ENCODE measurements at regions not wholly inside any gene's neighbourhood (a gene's known extent, or its start where the extent isn't known, plus 50 kb on each side); places are given as distances from the start of the nearest gene placed in this dataset.

DNA sequence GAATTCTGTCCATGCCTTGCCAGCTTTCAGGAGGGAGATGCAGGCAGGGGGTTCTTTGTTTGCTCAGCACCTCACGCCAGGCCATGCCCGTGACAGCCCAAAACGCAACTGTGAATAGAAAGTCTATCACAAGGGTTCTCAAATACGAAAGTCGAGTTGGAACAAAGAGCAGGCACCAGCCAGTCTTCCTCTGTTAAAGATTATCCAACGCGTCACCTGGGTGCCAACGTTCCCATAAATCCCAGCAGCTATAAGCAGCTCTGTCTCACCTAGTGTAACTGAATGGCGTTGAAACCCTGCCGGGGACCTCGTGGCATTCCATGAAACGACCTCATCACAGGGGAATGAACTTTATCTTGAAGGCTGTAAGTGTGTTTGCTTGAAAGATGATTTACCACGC, 84.8 kb upstream of the GATA6 start (continued):
- TF ChIP-seq, protein P1, sequence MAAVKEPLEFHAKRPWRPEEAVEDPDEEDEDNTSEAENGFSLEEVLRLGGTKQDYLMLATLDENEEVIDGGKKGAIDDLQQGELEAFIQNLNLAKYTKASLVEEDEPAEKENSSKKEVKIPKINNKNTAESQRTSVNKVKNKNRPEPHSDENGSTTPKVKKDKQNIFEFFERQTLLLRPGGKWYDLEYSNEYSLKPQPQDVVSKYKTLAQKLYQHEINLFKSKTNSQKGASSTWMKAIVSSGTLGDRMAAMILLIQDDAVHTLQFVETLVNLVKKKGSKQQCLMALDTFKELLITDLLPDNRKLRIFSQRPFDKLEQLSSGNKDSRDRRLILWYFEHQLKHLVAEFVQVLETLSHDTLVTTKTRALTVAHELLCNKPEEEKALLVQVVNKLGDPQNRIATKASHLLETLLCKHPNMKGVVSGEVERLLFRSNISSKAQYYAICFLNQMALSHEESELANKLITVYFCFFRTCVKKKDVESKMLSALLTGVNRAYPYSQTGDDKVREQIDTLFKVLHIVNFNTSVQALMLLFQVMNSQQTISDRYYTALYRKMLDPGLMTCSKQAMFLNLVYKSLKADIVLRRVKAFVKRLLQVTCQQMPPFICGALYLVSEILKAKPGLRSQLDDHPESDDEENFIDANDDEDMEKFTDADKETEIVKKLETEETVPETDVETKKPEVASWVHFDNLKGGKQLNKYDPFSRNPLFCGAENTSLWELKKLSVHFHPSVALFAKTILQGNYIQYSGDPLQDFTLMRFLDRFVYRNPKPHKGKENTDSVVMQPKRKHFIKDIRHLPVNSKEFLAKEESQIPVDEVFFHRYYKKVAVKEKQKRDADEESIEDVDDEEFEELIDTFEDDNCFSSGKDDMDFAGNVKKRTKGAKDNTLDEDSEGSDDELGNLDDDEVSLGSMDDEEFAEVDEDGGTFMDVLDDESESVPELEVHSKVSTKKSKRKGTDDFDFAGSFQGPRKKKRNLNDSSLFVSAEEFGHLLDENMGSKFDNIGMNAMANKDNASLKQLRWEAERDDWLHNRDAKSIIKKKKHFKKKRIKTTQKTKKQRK (IDR thresholded peaks at IDR 0.05; ENCODE audit: low read length): no peak
- TF ChIP-seq, protein P2, sequence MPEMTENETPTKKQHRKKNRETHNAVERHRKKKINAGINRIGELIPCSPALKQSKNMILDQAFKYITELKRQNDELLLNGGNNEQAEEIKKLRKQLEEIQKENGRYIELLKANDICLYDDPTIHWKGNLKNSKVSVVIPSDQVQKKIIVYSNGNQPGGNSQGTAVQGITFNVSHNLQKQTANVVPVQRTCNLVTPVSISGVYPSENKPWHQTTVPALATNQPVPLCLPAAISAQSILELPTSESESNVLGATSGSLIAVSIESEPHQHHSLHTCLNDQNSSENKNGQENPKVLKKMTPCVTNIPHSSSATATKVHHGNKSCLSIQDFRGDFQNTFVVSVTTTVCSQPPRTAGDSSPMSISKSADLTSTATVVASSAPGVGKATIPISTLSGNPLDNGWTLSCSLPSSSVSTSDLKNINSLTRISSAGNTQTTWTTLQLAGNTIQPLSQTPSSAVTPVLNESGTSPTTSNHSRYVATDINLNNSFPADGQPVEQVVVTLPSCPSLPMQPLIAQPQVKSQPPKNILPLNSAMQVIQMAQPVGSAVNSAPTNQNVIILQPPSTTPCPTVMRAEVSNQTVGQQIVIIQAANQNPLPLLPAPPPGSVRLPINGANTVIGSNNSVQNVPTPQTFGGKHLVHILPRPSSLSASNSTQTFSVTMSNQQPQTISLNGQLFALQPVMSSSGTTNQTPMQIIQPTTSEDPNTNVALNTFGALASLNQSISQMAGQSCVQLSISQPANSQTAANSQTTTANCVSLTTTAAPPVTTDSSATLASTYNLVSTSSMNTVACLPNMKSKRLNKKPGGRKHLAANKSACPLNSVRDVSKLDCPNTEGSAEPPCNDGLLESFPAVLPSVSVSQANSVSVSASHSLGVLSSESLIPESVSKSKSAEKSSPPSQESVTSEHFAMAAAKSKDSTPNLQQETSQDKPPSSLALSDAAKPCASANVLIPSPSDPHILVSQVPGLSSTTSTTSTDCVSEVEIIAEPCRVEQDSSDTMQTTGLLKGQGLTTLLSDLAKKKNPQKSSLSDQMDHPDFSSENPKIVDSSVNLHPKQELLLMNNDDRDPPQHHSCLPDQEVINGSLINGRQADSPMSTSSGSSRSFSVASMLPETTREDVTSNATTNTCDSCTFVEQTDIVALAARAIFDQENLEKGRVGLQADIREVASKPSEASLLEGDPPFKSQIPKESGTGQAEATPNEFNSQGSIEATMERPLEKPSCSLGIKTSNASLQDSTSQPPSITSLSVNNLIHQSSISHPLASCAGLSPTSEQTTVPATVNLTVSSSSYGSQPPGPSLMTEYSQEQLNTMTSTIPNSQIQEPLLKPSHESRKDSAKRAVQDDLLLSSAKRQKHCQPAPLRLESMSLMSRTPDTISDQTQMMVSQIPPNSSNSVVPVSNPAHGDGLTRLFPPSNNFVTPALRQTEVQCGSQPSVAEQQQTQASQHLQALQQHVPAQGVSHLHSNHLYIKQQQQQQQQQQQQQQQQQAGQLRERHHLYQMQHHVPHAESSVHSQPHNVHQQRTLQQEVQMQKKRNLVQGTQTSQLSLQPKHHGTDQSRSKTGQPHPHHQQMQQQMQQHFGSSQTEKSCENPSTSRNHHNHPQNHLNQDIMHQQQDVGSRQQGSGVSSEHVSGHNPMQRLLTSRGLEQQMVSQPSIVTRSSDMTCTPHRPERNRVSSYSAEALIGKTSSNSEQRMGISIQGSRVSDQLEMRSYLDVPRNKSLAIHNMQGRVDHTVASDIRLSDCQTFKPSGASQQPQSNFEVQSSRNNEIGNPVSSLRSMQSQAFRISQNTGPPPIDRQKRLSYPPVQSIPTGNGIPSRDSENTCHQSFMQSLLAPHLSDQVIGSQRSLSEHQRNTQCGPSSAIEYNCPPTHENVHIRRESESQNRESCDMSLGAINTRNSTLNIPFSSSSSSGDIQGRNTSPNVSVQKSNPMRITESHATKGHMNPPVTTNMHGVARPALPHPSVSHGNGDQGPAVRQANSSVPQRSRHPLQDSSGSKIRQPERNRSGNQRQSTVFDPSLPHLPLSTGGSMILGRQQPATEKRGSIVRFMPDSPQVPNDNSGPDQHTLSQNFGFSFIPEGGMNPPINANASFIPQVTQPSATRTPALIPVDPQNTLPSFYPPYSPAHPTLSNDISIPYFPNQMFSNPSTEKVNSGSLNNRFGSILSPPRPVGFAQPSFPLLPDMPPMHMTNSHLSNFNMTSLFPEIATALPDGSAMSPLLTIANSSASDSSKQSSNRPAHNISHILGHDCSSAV (CRISPR knock-in tag; IDR thresholded peaks at IDR 0.05; ENCODE audit: borderline replicate concordance): no peak
- TF ChIP-seq EHMT2 (IDR thresholded peaks at IDR 0.05; ENCODE audit: borderline replicate concordance, low read depth, low read length) (no peak), ZNF484 (CRISPR knock-in tag; IDR thresholded peaks at IDR 0.05; ENCODE audit: borderline replicate concordance, low read depth) (no peak), ZNF460 (CRISPR knock-in tag; IDR thresholded peaks at IDR 0.05; ENCODE audit: borderline replicate concordance) (no peak), KLF13 (CRISPR knock-in tag; IDR thresholded peaks at IDR 0.05) (no peak), ZNF737 (CRISPR knock-in tag; IDR thresholded peaks at IDR 0.05; ENCODE audit: borderline replicate concordance) (no peak), KLF12 (CRISPR knock-in tag; IDR thresholded peaks at IDR 0.05; ENCODE audit: borderline replicate concordance) (no peak), GFI1 (CRISPR knock-in tag; IDR thresholded peaks at IDR 0.05; ENCODE audit: borderline replicate concordance) (0 out of 2 replicates have a peak, but pooled peaks have one; percentile 38), ZNF724P (CRISPR knock-in tag; IDR thresholded peaks at IDR 0.05; ENCODE audit: borderline replicate concordance) (no peak), ARNT2 (CRISPR knock-in tag; IDR thresholded peaks at IDR 0.05; ENCODE audit: low read depth) (no peak), ZNF75D (CRISPR knock-in tag; IDR thresholded peaks at IDR 0.05; ENCODE audit: borderline replicate concordance) (no peak), SMAD3 (CRISPR knock-in tag; IDR thresholded peaks at IDR 0.05) (no peak), SALL1 (CRISPR knock-in tag; IDR thresholded peaks at IDR 0.05) (peak; percentile 71)
- TF ChIP-seq, protein P3, sequence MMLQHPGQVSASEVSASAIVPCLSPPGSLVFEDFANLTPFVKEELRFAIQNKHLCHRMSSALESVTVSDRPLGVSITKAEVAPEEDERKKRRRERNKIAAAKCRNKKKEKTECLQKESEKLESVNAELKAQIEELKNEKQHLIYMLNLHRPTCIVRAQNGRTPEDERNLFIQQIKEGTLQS (CRISPR knock-in tag; IDR thresholded peaks at IDR 0.05): no peak
- TF ChIP-seq, protein P4, sequence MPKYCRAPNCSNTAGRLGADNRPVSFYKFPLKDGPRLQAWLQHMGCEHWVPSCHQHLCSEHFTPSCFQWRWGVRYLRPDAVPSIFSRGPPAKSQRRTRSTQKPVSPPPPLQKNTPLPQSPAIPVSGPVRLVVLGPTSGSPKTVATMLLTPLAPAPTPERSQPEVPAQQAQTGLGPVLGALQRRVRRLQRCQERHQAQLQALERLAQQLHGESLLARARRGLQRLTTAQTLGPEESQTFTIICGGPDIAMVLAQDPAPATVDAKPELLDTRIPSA (CRISPR knock-in tag; IDR thresholded peaks at IDR 0.05; ENCODE audit: borderline replicate concordance): no peak
- TF ChIP-seq, protein P5, sequence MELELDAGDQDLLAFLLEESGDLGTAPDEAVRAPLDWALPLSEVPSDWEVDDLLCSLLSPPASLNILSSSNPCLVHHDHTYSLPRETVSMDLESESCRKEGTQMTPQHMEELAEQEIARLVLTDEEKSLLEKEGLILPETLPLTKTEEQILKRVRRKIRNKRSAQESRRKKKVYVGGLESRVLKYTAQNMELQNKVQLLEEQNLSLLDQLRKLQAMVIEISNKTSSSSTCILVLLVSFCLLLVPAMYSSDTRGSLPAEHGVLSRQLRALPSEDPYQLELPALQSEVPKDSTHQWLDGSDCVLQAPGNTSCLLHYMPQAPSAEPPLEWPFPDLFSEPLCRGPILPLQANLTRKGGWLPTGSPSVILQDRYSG (CRISPR knock-in tag; IDR thresholded peaks at IDR 0.05): no peak
